Heart left ventricle (tissue), 16 donors: ENCODE measurements at regions not wholly inside any gene's neighbourhood (a gene's known extent, or its start where the extent isn't known, plus 50 kb on each side); places are given as distances from the start of the nearest gene placed in this dataset.

Source experiments
- ATAC-seq, 4 donors: fragments of 200-7000 bp; cut with Tn5 transposase; one replicate each; pipeline ENCODE4 v1.9.1; 2020 to 2022; ENCODE audit warnings: moderate library complexity in 4 of 4, mild to moderate bottlenecking in 3 of 4, moderate number of reproducible peaks in 1 of 4
- DNase-seq, 5 donors: peaks; one replicate each; pipeline ENCODE4 v3.0.0-alpha.2; 2020
- H3K27ac ChIP-seq, 12 donors: fragments of 200-600 bp; sonication (generic) in 4 of 12; one replicate each; pipeline versions ENCODE4 v1.5.0 to v1.8.0; 2016 to 2022; ENCODE audit warnings: mild to moderate bottlenecking in 2 of 12
- H3K27me3 ChIP-seq, 9 donors: fragments of 200-600 bp; sonication (generic) in 2 of 9; one replicate each; pipeline versions ENCODE4 v1.5.1 to v1.8.0; 2016 to 2022; ENCODE audit warnings: mild to moderate bottlenecking in 3 of 9
- H3K36me3 ChIP-seq, 9 donors: fragments of 200-600 bp; sonication (generic) in 2 of 9; one replicate each; pipeline versions ENCODE4 v1.5.0 to v1.8.0; 2018 to 2022; ENCODE audit warnings: mild to moderate bottlenecking in 2 of 9
- H3K4me1 ChIP-seq, 12 donors: fragments of 200-600 bp; sonication (generic) in 4 of 12; one replicate each; pipeline versions ENCODE4 v1.5.0 to v1.8.0; 2016 to 2022; ENCODE audit warnings: mild to moderate bottlenecking in 3 of 12
- H3K4me3 ChIP-seq, 12 donors: fragments of 200-600 bp; sonication (generic) in 4 of 12; one replicate each; pipeline versions ENCODE4 v1.5.0 to v1.8.0; 2017 to 2022; ENCODE audit warnings: mild to moderate bottlenecking in 9 of 12, moderate library complexity in 4 of 12
- H3K9me3 ChIP-seq, 12 donors: fragments of 200-600 bp; sonication (generic) in 4 of 12; one replicate each; pipeline versions ENCODE4 v1.5.0 to v1.8.0; 2016 to 2022; ENCODE audit warnings: mild to moderate bottlenecking in 1 of 12
- POLR2A ChIP-seq, 2 donors: fragments of 450-650 bp; IDR thresholded peaks; one replicate each; pipeline ENCODE4 v1.6.1; 2017; ENCODE audit warnings: antibody characterized with exemption in 2 of 2, mild to moderate bottlenecking in 2 of 2, moderate library complexity in 2 of 2
- WGBS, 4 donors: extraction: QIAGEN DNeasy Blood & Tissue Kit in 2 of 4; methylation state at CpG; one replicate each; pipeline versions ENCODE4 v1.1.5 to v1.1.7; 2013 to 2018; 5-methylcytosine and 5-hydroxymethylcytosine counted together
- intact Hi-C, 10 donors: fragments of 100-400 bp; cut with DNase I; formaldehyde crosslinking; loops; one replicate each; pipeline versions ENCODE4 v1.11.1 to v1.14.2; 2022
- TF ChIP-seq, protein P1 (sequence below), 12 donors: fragments of 200-600 bp; sonication (generic) in 4 of 12; IDR thresholded peaks; one replicate each; pipeline versions ENCODE4 v1.5.0 to v1.8.0; 2018 to 2022; ENCODE audit warnings: antibody characterized with exemption in 12 of 12, mild to moderate bottlenecking in 5 of 12
- donor health status: ischemic (EF 13 %, LVEDD 7.1; RV severe dilation, severe dysfunction).
- donor health status: healthy with polysubstance abuse.
- donor health status: DM: no; HTN: yes; CAD: no.
- donor health status: DM: no; HTN: no; CAD: no.
- donor health status: ischemic (EF 25% LVEDD 6.9; RV normal size, moderate dysfunction).
- donor health status: ischemic (EF 25% LVEDD 5.7; RV mildly dilated, moderate dysfunction).
- donor health status: healthy.
- donor health status: DM: yes; HTN: yes; CAD: no.
- donor health status: ischemic (EF 35%, LVEDD 5.7; RV mildly dilated, moderate dysfunction).
- donor health status: nonischemic (EF 11% LVEDD 7.7; RV severe dilation, severe dysfunction).
- donor health status: DM: yes; HTN: yes; CAD: no.
- donor health status: PGD.
- donor health status: ischemic (EF 29% LVEDD 5.4; RV normal size, mild dysfunction).
- donor health status: nonischemic (EF 23%, LVEDD 6.1; RV moderate dilation, normal function).

DNA sequence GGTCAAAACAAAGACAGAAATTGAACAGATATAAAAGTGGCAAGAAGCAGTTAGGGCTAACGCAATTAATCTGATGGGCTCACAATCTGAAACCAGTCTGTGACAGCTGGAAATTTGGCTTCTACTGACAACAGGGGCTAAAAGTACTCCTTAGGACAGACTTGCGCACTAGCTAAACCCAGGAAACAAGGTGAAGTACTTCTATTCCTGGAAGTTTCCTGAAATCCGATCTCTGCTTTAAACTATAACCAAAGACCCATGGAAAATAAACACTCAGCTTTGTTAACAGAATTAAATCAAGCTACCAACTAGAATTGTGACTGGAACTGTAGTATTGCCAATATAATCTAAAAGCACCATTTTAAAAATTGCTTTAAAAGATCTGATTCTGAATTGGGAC lies 520.2 kb upstream of the ZWINT start:
- WGBS, 4 donors = 27 to 46% (median 33%) methylated on average over 3 of the region's 3 CpGs
- Histone ChIP-seq H3K4me1 (no peaks in the 10 kb centered on the region), H3K36me3 (no peaks in the 10 kb centered on the region), H3K9me3 (no peaks in the 10 kb centered on the region), H3K27me3 (no peaks in the 10 kb centered on the region), H3K4me3 (no peak overlapping the region), H3K27ac (no peak overlapping the region)
- no peak for DNase-seq
- TF ChIP-seq POLR2A (IDR thresholded peaks at IDR 0.05) = no peak
- TF ChIP-seq, protein P1, sequence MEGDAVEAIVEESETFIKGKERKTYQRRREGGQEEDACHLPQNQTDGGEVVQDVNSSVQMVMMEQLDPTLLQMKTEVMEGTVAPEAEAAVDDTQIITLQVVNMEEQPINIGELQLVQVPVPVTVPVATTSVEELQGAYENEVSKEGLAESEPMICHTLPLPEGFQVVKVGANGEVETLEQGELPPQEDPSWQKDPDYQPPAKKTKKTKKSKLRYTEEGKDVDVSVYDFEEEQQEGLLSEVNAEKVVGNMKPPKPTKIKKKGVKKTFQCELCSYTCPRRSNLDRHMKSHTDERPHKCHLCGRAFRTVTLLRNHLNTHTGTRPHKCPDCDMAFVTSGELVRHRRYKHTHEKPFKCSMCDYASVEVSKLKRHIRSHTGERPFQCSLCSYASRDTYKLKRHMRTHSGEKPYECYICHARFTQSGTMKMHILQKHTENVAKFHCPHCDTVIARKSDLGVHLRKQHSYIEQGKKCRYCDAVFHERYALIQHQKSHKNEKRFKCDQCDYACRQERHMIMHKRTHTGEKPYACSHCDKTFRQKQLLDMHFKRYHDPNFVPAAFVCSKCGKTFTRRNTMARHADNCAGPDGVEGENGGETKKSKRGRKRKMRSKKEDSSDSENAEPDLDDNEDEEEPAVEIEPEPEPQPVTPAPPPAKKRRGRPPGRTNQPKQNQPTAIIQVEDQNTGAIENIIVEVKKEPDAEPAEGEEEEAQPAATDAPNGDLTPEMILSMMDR (IDR thresholded peaks at IDR 0.05) = no peak
- intact Hi-C loops = no loop called here
- no peak for ATAC-seq

GRCh38 chr10:56880606-56881005 lies 519.5 kb upstream of the ZWINT start:
- ATAC-seq = no peak
- no peak for DNase-seq
- intact Hi-C loops = no loop called here
- Histone ChIP-seq H3K36me3 (no peaks in the 10 kb centered on the region), H3K4me3 (no peak overlapping the region), H3K9me3 (no peaks in the 10 kb centered on the region), H3K27ac (no peak overlapping the region), H3K27me3 (no peaks in the 10 kb centered on the region), H3K4me1 (no peaks in the 10 kb centered on the region)
- WGBS, 4 donors = 27 to 33% (median 31%) methylated on average over 4 of the region's 4 CpGs
- TF ChIP-seq, protein P1 (IDR thresholded peaks at IDR 0.05) = no peak
- TF ChIP-seq POLR2A (IDR thresholded peaks at IDR 0.05) = no peak

GRCh38 chr10:56874950-56875349 lies 513.9 kb upstream of the ZWINT start:
- ATAC-seq = no peak
- whole genome bisulfite sequencing, 4 donors = 50 to 66% (median 52%) methylated on average over 1 of the region's 1 CpG
- H3K27ac ChIP-seq = no peak overlapping the region

GRCh38 chr10:56871160-56871668 lies 510.2 kb upstream of the ZWINT start:
- no peaks in the 10 kb centered on the region for H3K4me1 ChIP-seq
- DNase-seq (no peak), ATAC-seq (no peak)
- intact Hi-C loops = no loop called here
- peaks cover 0 to 4% (median 0%) of the 10 kb centered on the region in 12 donors for H3K9me3 ChIP-seq
- H3K27ac ChIP-seq = no peak overlapping the region
- H3K4me3 ChIP-seq = no peak overlapping the region
- no peaks in the 10 kb centered on the region for H3K27me3 ChIP-seq
- no peaks in the 10 kb centered on the region for H3K36me3 ChIP-seq
- TF ChIP-seq, protein P1 (IDR thresholded peaks at IDR 0.05) = no peak
- no peak for TF ChIP-seq POLR2A (IDR thresholded peaks at IDR 0.05)

More at GRCh38 chr10:56874950-56875349, 513.9 kb upstream of the ZWINT start:
- Histone ChIP-seq H3K4me1 (no peaks in the 10 kb centered on the region), H3K9me3 (no peaks in the 10 kb centered on the region), H3K27me3 (no peaks in the 10 kb centered on the region), H3K36me3 (no peaks in the 10 kb centered on the region), H3K4me3 (no peak overlapping the region)
- no peak for TF ChIP-seq POLR2A (IDR thresholded peaks at IDR 0.05)
- TF ChIP-seq, protein P1 (IDR thresholded peaks at IDR 0.05) = no peak
- intact Hi-C loops = no loop called here
- DNase-seq = no peak
